ENCODE measurements at regions not wholly inside any gene's neighbourhood (a gene's known extent, or its start where the extent isn't known, plus 50 kb on each side); places are given as distances from the start of the nearest gene placed in this dataset.

- DNase-seq (ENCODE audit: low spot score in 2 of 2) (no peak), ATAC-seq (no peak)
- Mint-ChIP-seq H3K4me1 (peaks cover 8% of the 10 kb centered on the region), H3K27ac (no peak overlapping the region), H3K36me3 (no peaks in the 10 kb centered on the region), H3K4me3 (no peak overlapping the region), H3K9me3 (no peaks in the 10 kb centered on the region)
These were observed 275.2 kb upstream of the DMAC1 start for GRCh38 chr9:8074713-8075286.

GRCh38 chr9:8071445-8071798 lies 271.8 kb upstream of the DMAC1 start:
- ATAC-seq (no peak), DNase-seq (ENCODE audit: low spot score in 2 of 2) (no peak)
- H3K9me3 Mint-ChIP-seq, result no peaks in the 10 kb centered on the region
- no peak overlapping the region for H3K27ac Mint-ChIP-seq
- H3K4me1 Mint-ChIP-seq, result peaks cover 8% of the 10 kb centered on the region
- H3K36me3 Mint-ChIP-seq, result no peaks in the 10 kb centered on the region
- H3K4me3 Mint-ChIP-seq, result no peak overlapping the region

GRCh38 chr9:8070779-8071444 lies 271.3 kb upstream of the DMAC1 start:
- Mint-ChIP-seq H3K4me1 (peaks cover 8% of the 10 kb centered on the region), H3K9me3 (no peaks in the 10 kb centered on the region), H3K4me3 (no peak overlapping the region), H3K27ac (no peak overlapping the region), H3K36me3 (no peaks in the 10 kb centered on the region)
- ATAC-seq (no peak), DNase-seq (ENCODE audit: low spot score in 2 of 2) (no peak)

DNA sequence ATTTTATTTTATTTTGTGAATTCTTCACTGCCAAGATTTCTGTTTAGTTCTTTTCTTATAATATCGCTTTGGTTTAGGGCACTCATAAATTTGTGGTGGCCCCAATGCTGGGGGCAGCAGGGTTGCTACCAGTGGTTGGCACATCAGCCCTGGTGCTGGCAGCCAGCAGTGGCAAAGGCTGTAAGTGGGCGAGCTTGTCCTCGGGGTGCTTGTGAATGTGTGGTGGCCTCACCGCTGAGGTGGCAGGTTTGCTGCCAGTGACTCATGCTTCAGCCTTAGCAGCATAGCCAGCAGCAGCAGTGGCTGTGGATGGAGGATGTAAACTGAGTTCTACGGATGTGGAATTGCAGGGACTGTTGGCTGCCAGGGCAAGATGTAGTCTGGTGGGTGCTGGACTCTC lies 262.9 kb upstream of the DMAC1 start:
- DNase-seq (ENCODE audit: low spot score in 2 of 2) (no peak), ATAC-seq (no peak)
- H3K36me3 Mint-ChIP-seq, result no peaks in the 10 kb centered on the region
- peaks cover 5% of the 10 kb centered on the region for H3K9me3 Mint-ChIP-seq
- no peak overlapping the region for H3K27ac Mint-ChIP-seq
- H3K4me3 Mint-ChIP-seq, result no peak overlapping the region
- H3K4me1 Mint-ChIP-seq, result peaks cover 20% of the 10 kb centered on the region

GRCh38 chr9:8053501-8053900 lies 253.9 kb upstream of the DMAC1 start:
- no peak overlapping the region for H3K27ac Mint-ChIP-seq
- H3K4me1 Mint-ChIP-seq, result peaks cover 6% of the 10 kb centered on the region
- no peak overlapping the region for H3K4me3 Mint-ChIP-seq
- H3K36me3 Mint-ChIP-seq, result no peaks in the 10 kb centered on the region
- no peak for DNase-seq (ENCODE audit: low spot score in 2 of 2)
- peak; percentile 16 for ATAC-seq
- peaks cover 20% of the 10 kb centered on the region for H3K9me3 Mint-ChIP-seq

GRCh38 chr9:8052991-8053390 lies 253.4 kb upstream of the DMAC1 start:
- DNase-seq (ENCODE audit: low spot score in 2 of 2) (no peak), ATAC-seq (peak; percentile 24)
- H3K36me3 Mint-ChIP-seq, result no peaks in the 10 kb centered on the region
- peaks cover 6% of the 10 kb centered on the region for H3K4me1 Mint-ChIP-seq
- H3K27ac Mint-ChIP-seq, result no peak overlapping the region
- H3K9me3 Mint-ChIP-seq, result peaks cover 20% of the 10 kb centered on the region
- no peak overlapping the region for H3K4me3 Mint-ChIP-seq

GRCh38 chr9:8037745-8038144 lies 238.2 kb upstream of the DMAC1 start:
- H3K4me1 Mint-ChIP-seq, result peaks cover 7% of the 10 kb centered on the region
- peaks cover 7% of the 10 kb centered on the region for H3K9me3 Mint-ChIP-seq
- no peaks in the 10 kb centered on the region for H3K36me3 Mint-ChIP-seq
- no peak for ATAC-seq
- no peak for DNase-seq (ENCODE audit: low spot score in 2 of 2)
- H3K27ac Mint-ChIP-seq, result no peak overlapping the region
- no peak overlapping the region for H3K4me3 Mint-ChIP-seq

DNA sequence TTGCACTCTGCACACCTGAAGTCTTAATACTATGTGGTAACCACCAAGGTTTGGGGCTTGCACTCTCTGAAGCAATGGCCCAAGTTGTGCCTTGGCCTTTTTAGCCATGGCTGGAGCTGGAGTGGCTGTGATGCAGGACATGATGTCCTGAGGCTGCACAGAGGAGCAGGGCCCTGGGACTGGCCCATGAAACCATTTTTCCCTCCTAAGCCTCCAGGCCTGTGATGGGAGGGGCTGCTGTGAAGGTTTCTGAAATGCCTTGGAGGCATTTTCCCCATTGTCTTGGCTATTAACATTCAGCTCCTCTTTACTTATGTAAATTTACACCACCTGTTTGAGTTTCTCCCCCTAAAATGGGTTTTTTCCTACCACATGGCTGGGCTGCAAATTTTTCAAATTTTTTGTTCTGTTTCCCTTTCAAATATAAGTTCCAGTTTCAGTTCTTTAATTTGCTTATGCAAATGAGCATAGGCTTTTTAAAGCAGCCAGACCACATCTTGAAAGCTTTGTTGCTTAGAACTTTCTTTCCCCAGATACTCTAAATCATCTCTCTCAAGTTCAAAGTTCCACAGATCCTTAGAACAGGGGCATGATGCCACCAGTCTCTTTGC lies 237.4 kb upstream of the DMAC1 start:
- Mint-ChIP-seq H3K36me3 (no peaks in the 10 kb centered on the region), H3K27ac (no peak overlapping the region), H3K9me3 (peaks cover 7% of the 10 kb centered on the region), H3K4me3 (no peak overlapping the region), H3K4me1 (peaks cover 7% of the 10 kb centered on the region)
- no peak for DNase-seq (ENCODE audit: low spot score in 2 of 2)
- ATAC-seq, result no peak

DNA sequence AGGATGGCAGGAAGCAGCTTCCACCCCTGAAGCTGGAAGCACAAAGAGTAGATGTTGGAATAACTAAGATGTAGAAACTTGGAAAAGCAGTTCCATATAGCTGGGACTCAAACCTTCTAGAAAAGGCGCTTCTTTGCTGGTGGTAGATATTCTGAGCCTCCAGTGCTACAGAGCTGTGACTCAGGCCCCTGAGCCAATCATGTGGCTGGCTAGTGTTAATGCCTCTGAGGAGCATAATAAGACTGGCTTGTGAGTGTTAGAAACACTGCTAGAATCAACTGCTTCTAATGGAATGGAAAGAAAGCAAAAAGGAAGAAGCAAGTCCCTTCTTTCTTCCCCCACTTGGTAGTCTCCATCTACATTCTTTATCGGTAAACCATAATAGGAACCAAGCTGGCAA lies 234.2 kb upstream of the DMAC1 start:
- Mint-ChIP-seq H3K36me3 (no peaks in the 10 kb centered on the region), H3K9me3 (peaks cover 7% of the 10 kb centered on the region)
- DNase-seq (ENCODE audit: low spot score in 2 of 2), result no peak

GRCh38 chr9:8030095-8030494 lies 230.5 kb upstream of the DMAC1 start:
- Mint-ChIP-seq H3K4me1 (no peaks in the 10 kb centered on the region), H3K27ac (no peak overlapping the region), H3K4me3 (no peak overlapping the region), H3K9me3 (no peaks in the 10 kb centered on the region), H3K36me3 (no peaks in the 10 kb centered on the region)
- no peak for DNase-seq (ENCODE audit: low spot score in 2 of 2)
- no peak for ATAC-seq

More for the DNA sequence above, 234.2 kb upstream of the DMAC1 start:
- ATAC-seq, result no peak
- Mint-ChIP-seq H3K4me3 (no peak overlapping the region), H3K27ac (no peak overlapping the region), H3K4me1 (peaks cover 7% of the 10 kb centered on the region)

- no peak for DNase-seq (ENCODE audit: low spot score in 2 of 2)
- H3K27ac Mint-ChIP-seq, result no peak overlapping the region
- no peaks in the 10 kb centered on the region for H3K4me1 Mint-ChIP-seq
- no peaks in the 10 kb centered on the region for H3K36me3 Mint-ChIP-seq
- ATAC-seq, result no peak
- H3K9me3 Mint-ChIP-seq, result no peaks in the 10 kb centered on the region
- no peak overlapping the region for H3K4me3 Mint-ChIP-seq
These were observed 227.8 kb upstream of the DMAC1 start for GRCh38 chr9:8027351-8027750.

GRCh38 chr9:8025551-8025950 lies 226.0 kb upstream of the DMAC1 start:
- Mint-ChIP-seq H3K9me3 (peaks cover 3% of the 10 kb centered on the region), H3K4me1 (no peaks in the 10 kb centered on the region), H3K4me3 (no peak overlapping the region), H3K36me3 (no peaks in the 10 kb centered on the region), H3K27ac (no peak overlapping the region)
- DNase-seq (ENCODE audit: low spot score in 2 of 2), result no peak
- no peak for ATAC-seq

DNA sequence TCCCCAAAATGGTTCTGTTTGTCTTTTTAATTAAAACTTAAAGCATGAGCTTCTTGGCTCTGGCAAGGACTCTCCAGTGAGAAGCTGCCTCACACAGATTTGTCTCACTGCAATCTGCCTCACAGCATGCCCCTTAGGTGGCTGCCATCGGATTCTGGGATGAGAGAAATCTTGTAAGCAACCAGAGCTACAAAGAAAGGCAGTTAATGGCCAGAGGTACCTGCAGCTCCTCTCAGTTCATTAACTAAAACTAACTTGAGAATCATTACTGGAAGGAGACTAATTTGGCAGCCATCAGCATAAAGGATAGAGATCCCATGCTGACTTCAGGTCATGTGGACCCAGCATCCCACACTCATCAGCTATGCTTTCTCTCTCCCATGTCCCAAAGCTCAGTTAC lies 220.6 kb upstream of the DMAC1 start:
- Mint-ChIP-seq H3K4me1 (no peaks in the 10 kb centered on the region), H3K4me3 (no peak overlapping the region), H3K27ac (no peak overlapping the region), H3K36me3 (no peaks in the 10 kb centered on the region), H3K9me3 (peaks cover 3% of the 10 kb centered on the region)
- DNase-seq (ENCODE audit: low spot score in 2 of 2) (no peak), ATAC-seq (no peak)

DNA sequence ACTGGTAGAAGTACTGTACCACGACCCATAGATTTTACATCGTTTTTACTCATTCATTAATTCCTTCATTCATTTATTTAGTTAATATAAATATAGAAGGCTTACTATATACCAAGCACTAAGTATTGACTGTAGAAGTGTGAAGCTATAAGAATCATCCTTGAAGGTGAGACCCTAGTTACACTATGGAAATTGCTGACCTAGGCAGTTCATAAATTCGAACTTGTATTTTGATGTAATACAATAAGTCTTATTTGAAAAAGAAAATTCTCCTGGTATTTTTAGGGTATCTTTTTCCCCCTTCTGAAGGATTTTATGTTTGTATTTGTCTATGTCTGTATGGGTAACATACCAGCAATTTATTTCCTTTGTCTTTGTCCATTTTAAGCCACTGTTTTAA lies 220.1 kb upstream of the DMAC1 start:
- no peak overlapping the region for H3K27ac Mint-ChIP-seq
- H3K4me1 Mint-ChIP-seq, result no peaks in the 10 kb centered on the region
- DNase-seq (ENCODE audit: low spot score in 2 of 2), result no peak
- H3K9me3 Mint-ChIP-seq, result peaks cover 3% of the 10 kb centered on the region
- H3K36me3 Mint-ChIP-seq, result no peaks in the 10 kb centered on the region
- no peak for ATAC-seq
- H3K4me3 Mint-ChIP-seq, result no peak overlapping the region

- no peak overlapping the region for H3K4me3 Mint-ChIP-seq
- DNase-seq (ENCODE audit: low spot score in 2 of 2), result no peak
- H3K4me1 Mint-ChIP-seq, result no peaks in the 10 kb centered on the region
- H3K9me3 Mint-ChIP-seq, result no peaks in the 10 kb centered on the region
- no peak overlapping the region for H3K27ac Mint-ChIP-seq
- H3K36me3 Mint-ChIP-seq, result no peaks in the 10 kb centered on the region
- peak; percentile 61 for ATAC-seq
These were observed 215.6 kb upstream of the DMAC1 start for GRCh38 chr9:8014997-8015682.

GRCh38 chr9:8012986-8013385 lies 213.4 kb upstream of the DMAC1 start:
- H3K4me1 Mint-ChIP-seq, result no peaks in the 10 kb centered on the region
- no peak overlapping the region for H3K4me3 Mint-ChIP-seq
- ATAC-seq (no peak), DNase-seq (ENCODE audit: low spot score in 2 of 2) (no peak)
- H3K36me3 Mint-ChIP-seq, result no peaks in the 10 kb centered on the region
- no peak overlapping the region for H3K27ac Mint-ChIP-seq
- H3K9me3 Mint-ChIP-seq, result peaks cover 3% of the 10 kb centered on the region
